Coronary artery (tissue), 2 donors: ENCODE measurements at regions not wholly inside any gene's neighbourhood (a gene's known extent, or its start where the extent isn't known, plus 50 kb on each side); places are given as distances from the start of the nearest gene placed in this dataset.

Source experiments
- DNase-seq: peaks from one replicate; pipeline ENCODE4 v3.0.0-alpha.2; 2017; ENCODE audit warnings: low spot score
- H3K27ac ChIP-seq, 2 donors: fragments of 200-600 bp; sonication (generic); one replicate each; pipeline ENCODE4 v1.5.1; 2016 to 2019
- H3K4me3 ChIP-seq: fragments of 200-600 bp; sonication (generic); 2 replicates; pipeline ENCODE4 v1.5.1; 2016; ENCODE audit warnings: mild to moderate bottlenecking, moderate library complexity
- CTCF ChIP-seq: fragments of 200-600 bp; sonication (generic); IDR thresholded peaks from one replicate; pipeline ENCODE4 v1.5.1; 2019; ENCODE audit warnings: antibody characterized with exemption

GRCh38 chr13:86567119-86567518 lies 767.9 kb upstream of the SLITRK6 start:
- no peak for TF ChIP-seq CTCF
- Histone ChIP-seq H3K4me3 (no peak overlapping the region), H3K27ac (no peak overlapping the region)
- no peak for DNase-seq

GRCh38 chr13:86569119-86569518 lies 769.9 kb upstream of the SLITRK6 start:
- no peak for DNase-seq
- Histone ChIP-seq H3K4me3 (no peak overlapping the region), H3K27ac (no peak overlapping the region)
- no peak for TF ChIP-seq CTCF

GRCh38 chr13:86569974-86570373 lies 770.8 kb upstream of the SLITRK6 start:
- Histone ChIP-seq H3K4me3 (no peak overlapping the region), H3K27ac (no peak overlapping the region)
- no peak for TF ChIP-seq CTCF
- no peak for DNase-seq

DNA sequence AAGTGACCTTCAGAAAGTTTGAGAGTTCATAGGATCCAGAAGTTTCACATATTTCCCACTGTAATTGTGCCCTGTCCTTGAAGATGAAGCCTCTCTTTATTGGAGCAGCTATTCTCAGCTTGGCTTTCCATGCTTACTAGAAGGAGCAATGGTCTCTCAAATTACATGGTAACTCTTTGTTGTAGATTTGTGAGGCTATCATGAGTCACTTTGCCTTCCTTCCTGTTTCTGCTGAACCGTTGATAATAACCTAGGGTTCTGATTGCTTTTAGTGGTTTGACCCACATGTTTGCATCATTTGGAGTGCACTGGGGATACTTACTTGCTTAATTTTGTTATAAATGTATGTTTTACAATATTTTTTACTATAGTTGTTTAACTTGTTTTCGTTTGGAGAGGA lies 772.9 kb upstream of the SLITRK6 start:
- no peak overlapping the region for H3K4me3 ChIP-seq
- no peak for TF ChIP-seq CTCF
- no peak for DNase-seq
- no peak overlapping the region for H3K27ac ChIP-seq

GRCh38 chr13:86579662-86580061 lies 780.4 kb upstream of the SLITRK6 start:
- H3K4me3 ChIP-seq = no peak overlapping the region
- DNase-seq = no peak
- H3K27ac ChIP-seq = no peak overlapping the region
- TF ChIP-seq CTCF = no peak

DNA sequence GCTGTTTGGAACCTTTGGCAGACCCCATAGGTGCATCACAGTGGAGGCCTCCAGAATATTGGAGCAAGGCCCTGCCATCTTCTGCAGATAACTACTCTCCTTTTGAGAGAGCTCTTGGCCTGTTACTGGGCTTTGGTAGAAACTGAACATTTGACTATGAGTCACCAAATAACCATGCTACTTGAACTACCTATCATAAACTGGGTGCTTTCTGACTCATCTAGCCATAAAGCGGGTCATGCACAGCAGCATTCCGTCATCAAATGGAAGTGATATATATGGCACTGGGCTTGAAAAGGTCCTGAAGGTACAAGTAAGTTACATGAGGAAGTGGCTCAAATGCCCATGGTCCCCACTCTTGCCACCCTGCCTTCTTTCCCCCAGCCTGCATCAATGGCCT lies 782.5 kb upstream of the SLITRK6 start:
- no peak overlapping the region for H3K27ac ChIP-seq
- no peak for DNase-seq
- no peak for TF ChIP-seq CTCF
- H3K4me3 ChIP-seq = no peak overlapping the region

DNA sequence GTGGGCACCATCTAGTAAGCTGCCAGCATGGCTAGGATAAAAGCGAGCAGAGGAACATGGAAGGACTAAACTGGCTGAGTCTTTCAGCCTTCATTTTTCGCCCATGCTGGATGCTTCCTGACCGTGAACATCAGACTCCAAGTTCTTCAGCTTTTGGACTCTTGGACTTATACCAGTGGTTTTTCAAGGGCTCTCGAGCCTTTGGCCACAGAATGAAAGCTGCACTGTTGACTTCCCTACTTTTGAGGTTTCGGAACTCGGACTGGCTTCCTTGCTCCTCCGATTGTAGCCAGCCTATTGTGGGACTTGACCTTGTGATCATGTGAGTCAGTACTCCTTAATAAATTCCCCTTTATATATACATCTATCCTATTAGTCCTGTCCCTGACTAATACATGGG lies 785.1 kb upstream of the SLITRK6 start:
- H3K27ac ChIP-seq = no peak overlapping the region
- no peak for TF ChIP-seq CTCF
- DNase-seq = no peak
- H3K4me3 ChIP-seq = no peak overlapping the region
